Activated CD4-positive, alpha-beta T cell treated with anti-CD3 and anti-CD28 coated beads, Interleukin-2, amount 10 ng/mL, durations not matched to agents 7 days and 5 days (primary cell): ENCODE measurements at regions not wholly inside any gene's neighbourhood (a gene's known extent, or its start where the extent isn't known, plus 50 kb on each side); places are given as distances from the start of the nearest gene placed in this dataset.

Experiments used
- CTCF ChIA-PET: fragments of 350-600 bp; sonication (Branson Sonifier 250); formaldehyde crosslinking; loops from one replicate; lab custom pipeline; 2021; ENCODE audit warnings: antibody characterized with exemption; lab: Charles Lee
- POLR2A ChIA-PET: fragments of 350-600 bp; sonication (Branson Sonifier 250); formaldehyde crosslinking; loops from one replicate; lab custom pipeline; 2021; ENCODE audit warnings: antibody characterized with exemption; lab: Charles Lee
- DNase-seq: peaks from one replicate; pipeline ENCODE4 v3.0.0-alpha.2; 2020
- H3K27ac Mint-ChIP-seq: one replicate; pipeline ENCODE4 v1.8.0; 2021; ENCODE audit warnings: mild to moderate bottlenecking, moderate library complexity, mixed read lengths
- H3K27me3 Mint-ChIP-seq: one replicate; pipeline ENCODE4 v1.8.0; 2021; ENCODE audit warnings: mixed read lengths
- H3K36me3 Mint-ChIP-seq: one replicate; pipeline ENCODE4 v1.8.0; 2021; ENCODE audit warnings: low read depth, mixed read lengths
- H3K4me1 Mint-ChIP-seq: one replicate; pipeline ENCODE4 v1.8.0; 2021; ENCODE audit warnings: mixed read lengths
- H3K4me3 Mint-ChIP-seq: one replicate; pipeline ENCODE4 v1.8.0; 2021; ENCODE audit warnings: mild to moderate bottlenecking, moderate library complexity, mixed read lengths
- H3K9me3 Mint-ChIP-seq: one replicate; pipeline ENCODE4 v1.8.0; 2021; ENCODE audit warnings: mixed read lengths

- Mint-ChIP-seq H3K27me3 (no peaks in the 10 kb centered on the region), H3K4me3 (no peak overlapping the region), H3K4me1 (no peaks in the 10 kb centered on the region), H3K36me3 (no peaks in the 10 kb centered on the region), H3K27ac (no peak overlapping the region), H3K9me3 (no peaks in the 10 kb centered on the region)
- ChIA-PET POLR2A (no interaction called here), CTCF (no interaction called here)
- no peak for DNase-seq
Measured at GRCh38 chr2:220272656-220273055, 645.2 kb downstream of the SLC4A3 start.

GRCh38 chr2:220273082-220273481, 645.7 kb downstream of the SLC4A3 start:
- ChIA-PET CTCF (no interaction called here), POLR2A (no interaction called here)
- Mint-ChIP-seq H3K4me1 (no peaks in the 10 kb centered on the region), H3K27me3 (no peaks in the 10 kb centered on the region), H3K9me3 (no peaks in the 10 kb centered on the region), H3K27ac (no peak overlapping the region), H3K4me3 (no peak overlapping the region), H3K36me3 (no peaks in the 10 kb centered on the region)
- no peak for DNase-seq

- Mint-ChIP-seq H3K27ac (no peak overlapping the region), H3K4me3 (no peak overlapping the region), H3K36me3 (no peaks in the 10 kb centered on the region), H3K4me1 (no peaks in the 10 kb centered on the region), H3K27me3 (no peaks in the 10 kb centered on the region), H3K9me3 (no peaks in the 10 kb centered on the region)
- POLR2A ChIA-PET = no interaction called here
- DNase-seq = no peak
- CTCF ChIA-PET = no interaction called here
Measured at GRCh38 chr2:220275454-220275853, 648.0 kb downstream of the SLC4A3 start.

GRCh38 chr2:220276741-220277444, 649.5 kb downstream of the SLC4A3 start:
- POLR2A ChIA-PET = no interaction called here
- Mint-ChIP-seq H3K9me3 (no peaks in the 10 kb centered on the region), H3K4me1 (no peaks in the 10 kb centered on the region), H3K27ac (no peak overlapping the region), H3K27me3 (no peaks in the 10 kb centered on the region), H3K4me3 (no peak overlapping the region), H3K36me3 (no peaks in the 10 kb centered on the region)
- CTCF ChIA-PET = no interaction called here
- DNase-seq = no peak

- no peaks in the 10 kb centered on the region for H3K9me3 Mint-ChIP-seq
- no peaks in the 10 kb centered on the region for H3K4me1 Mint-ChIP-seq
- H3K4me3 Mint-ChIP-seq = no peak overlapping the region
- no peak for DNase-seq
- no peaks in the 10 kb centered on the region for H3K36me3 Mint-ChIP-seq
- no peaks in the 10 kb centered on the region for H3K27me3 Mint-ChIP-seq
- H3K27ac Mint-ChIP-seq = no peak overlapping the region
- CTCF ChIA-PET = no interaction called here
- POLR2A ChIA-PET = no interaction called here
Measured at GRCh38 chr2:220277445-220277975, 650.1 kb downstream of the SLC4A3 start.

GRCh38 chr2:220278022-220278421, 650.6 kb downstream of the SLC4A3 start:
- DNase-seq = no peak
- Mint-ChIP-seq H3K4me1 (no peaks in the 10 kb centered on the region), H3K27ac (no peak overlapping the region), H3K27me3 (no peaks in the 10 kb centered on the region), H3K36me3 (no peaks in the 10 kb centered on the region), H3K4me3 (no peak overlapping the region), H3K9me3 (no peaks in the 10 kb centered on the region)
- CTCF ChIA-PET = no interaction called here
- POLR2A ChIA-PET = no interaction called here

GRCh38 chr2:220279372-220279771, 651.9 kb downstream of the SLC4A3 start:
- no peak overlapping the region for H3K27ac Mint-ChIP-seq
- DNase-seq = no peak
- H3K9me3 Mint-ChIP-seq = no peaks in the 10 kb centered on the region
- no peaks in the 10 kb centered on the region for H3K27me3 Mint-ChIP-seq
- no peaks in the 10 kb centered on the region for H3K4me1 Mint-ChIP-seq
- ChIA-PET POLR2A (no interaction called here), CTCF (no interaction called here)
- H3K4me3 Mint-ChIP-seq = no peak overlapping the region
- no peaks in the 10 kb centered on the region for H3K36me3 Mint-ChIP-seq

GRCh38 chr2:220279840-220280239, 652.4 kb downstream of the SLC4A3 start:
- Mint-ChIP-seq H3K9me3 (no peaks in the 10 kb centered on the region), H3K4me1 (no peaks in the 10 kb centered on the region), H3K27me3 (no peaks in the 10 kb centered on the region), H3K27ac (no peak overlapping the region), H3K4me3 (no peak overlapping the region), H3K36me3 (no peaks in the 10 kb centered on the region)
- ChIA-PET POLR2A (no interaction called here), CTCF (no interaction called here)
- no peak for DNase-seq

- no peak for DNase-seq
- Mint-ChIP-seq H3K27me3 (no peaks in the 10 kb centered on the region), H3K4me1 (no peaks in the 10 kb centered on the region), H3K4me3 (no peak overlapping the region), H3K9me3 (no peaks in the 10 kb centered on the region), H3K27ac (no peak overlapping the region), H3K36me3 (no peaks in the 10 kb centered on the region)
- ChIA-PET CTCF (no interaction called here), POLR2A (no interaction called here)
Measured at GRCh38 chr2:220280736-220281135, 653.3 kb downstream of the SLC4A3 start.

GRCh38 chr2:220281771-220282170, 654.3 kb downstream of the SLC4A3 start:
- Mint-ChIP-seq H3K27ac (no peak overlapping the region), H3K4me3 (no peak overlapping the region), H3K4me1 (no peaks in the 10 kb centered on the region), H3K9me3 (no peaks in the 10 kb centered on the region), H3K36me3 (no peaks in the 10 kb centered on the region), H3K27me3 (no peaks in the 10 kb centered on the region)
- POLR2A ChIA-PET = no interaction called here
- DNase-seq = no peak
- CTCF ChIA-PET = no interaction called here

GRCh38 chr2:220282236-220282635, 654.8 kb downstream of the SLC4A3 start:
- Mint-ChIP-seq H3K9me3 (no peaks in the 10 kb centered on the region), H3K27me3 (no peaks in the 10 kb centered on the region), H3K4me3 (no peak overlapping the region), H3K36me3 (no peaks in the 10 kb centered on the region), H3K27ac (no peak overlapping the region), H3K4me1 (no peaks in the 10 kb centered on the region)
- POLR2A ChIA-PET = no interaction called here
- CTCF ChIA-PET = no interaction called here
- DNase-seq = no peak

GRCh38 chr2:220293966-220294365, 666.5 kb downstream of the SLC4A3 start:
- POLR2A ChIA-PET = no interaction called here
- H3K9me3 Mint-ChIP-seq = no peaks in the 10 kb centered on the region

GRCh38 chr2:220296174-220296573, 668.7 kb downstream of the SLC4A3 start:
- Mint-ChIP-seq H3K27me3 (no peaks in the 10 kb centered on the region), H3K36me3 (no peaks in the 10 kb centered on the region), H3K27ac (no peak overlapping the region), H3K4me1 (no peaks in the 10 kb centered on the region), H3K9me3 (no peaks in the 10 kb centered on the region), H3K4me3 (no peak overlapping the region)
- ChIA-PET POLR2A (no interaction called here), CTCF (no interaction called here)
- no peak for DNase-seq

More at GRCh38 chr2:220293966-220294365, 666.5 kb downstream of the SLC4A3 start:
- Mint-ChIP-seq H3K4me1 (no peaks in the 10 kb centered on the region), H3K36me3 (no peaks in the 10 kb centered on the region), H3K4me3 (no peak overlapping the region), H3K27me3 (no peaks in the 10 kb centered on the region), H3K27ac (no peak overlapping the region)
- CTCF ChIA-PET = no interaction called here
- DNase-seq = no peak

GRCh38 chr2:220297093-220297492, 669.7 kb downstream of the SLC4A3 start:
- no peaks in the 10 kb centered on the region for H3K27me3 Mint-ChIP-seq
- CTCF ChIA-PET = no interaction called here
- no peak for DNase-seq

More at GRCh38 chr2:220297093-220297492, 669.7 kb downstream of the SLC4A3 start:
- no peaks in the 10 kb centered on the region for H3K4me1 Mint-ChIP-seq
- H3K4me3 Mint-ChIP-seq = no peak overlapping the region
- no peaks in the 10 kb centered on the region for H3K9me3 Mint-ChIP-seq
- H3K27ac Mint-ChIP-seq = no peak overlapping the region
- POLR2A ChIA-PET = no interaction called here
- no peaks in the 10 kb centered on the region for H3K36me3 Mint-ChIP-seq
